LNCAP (cell line): ENCODE measurements at regions not wholly inside any gene's neighbourhood (a gene's known extent, or its start where the extent isn't known, plus 50 kb on each side); places are given as distances from the start of the nearest gene placed in this dataset.

Experiments
- TF ChIP-seq, protein P1 (sequence below): fragments of 450-650 bp; IDR thresholded peaks from 2 replicates; pipeline ENCODE4 v1.5.1; 2017; ENCODE audit warnings: mild to moderate bottlenecking

- TF ChIP-seq, protein P1, sequence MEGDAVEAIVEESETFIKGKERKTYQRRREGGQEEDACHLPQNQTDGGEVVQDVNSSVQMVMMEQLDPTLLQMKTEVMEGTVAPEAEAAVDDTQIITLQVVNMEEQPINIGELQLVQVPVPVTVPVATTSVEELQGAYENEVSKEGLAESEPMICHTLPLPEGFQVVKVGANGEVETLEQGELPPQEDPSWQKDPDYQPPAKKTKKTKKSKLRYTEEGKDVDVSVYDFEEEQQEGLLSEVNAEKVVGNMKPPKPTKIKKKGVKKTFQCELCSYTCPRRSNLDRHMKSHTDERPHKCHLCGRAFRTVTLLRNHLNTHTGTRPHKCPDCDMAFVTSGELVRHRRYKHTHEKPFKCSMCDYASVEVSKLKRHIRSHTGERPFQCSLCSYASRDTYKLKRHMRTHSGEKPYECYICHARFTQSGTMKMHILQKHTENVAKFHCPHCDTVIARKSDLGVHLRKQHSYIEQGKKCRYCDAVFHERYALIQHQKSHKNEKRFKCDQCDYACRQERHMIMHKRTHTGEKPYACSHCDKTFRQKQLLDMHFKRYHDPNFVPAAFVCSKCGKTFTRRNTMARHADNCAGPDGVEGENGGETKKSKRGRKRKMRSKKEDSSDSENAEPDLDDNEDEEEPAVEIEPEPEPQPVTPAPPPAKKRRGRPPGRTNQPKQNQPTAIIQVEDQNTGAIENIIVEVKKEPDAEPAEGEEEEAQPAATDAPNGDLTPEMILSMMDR = no peak
These were observed 302.1 kb upstream of the IRX4 start for GRCh38 chr5:2184563-2185540.

- TF ChIP-seq, protein P1 = no peak
These were observed 301.3 kb upstream of the IRX4 start for GRCh38 chr5:2184026-2184366.

DNA sequence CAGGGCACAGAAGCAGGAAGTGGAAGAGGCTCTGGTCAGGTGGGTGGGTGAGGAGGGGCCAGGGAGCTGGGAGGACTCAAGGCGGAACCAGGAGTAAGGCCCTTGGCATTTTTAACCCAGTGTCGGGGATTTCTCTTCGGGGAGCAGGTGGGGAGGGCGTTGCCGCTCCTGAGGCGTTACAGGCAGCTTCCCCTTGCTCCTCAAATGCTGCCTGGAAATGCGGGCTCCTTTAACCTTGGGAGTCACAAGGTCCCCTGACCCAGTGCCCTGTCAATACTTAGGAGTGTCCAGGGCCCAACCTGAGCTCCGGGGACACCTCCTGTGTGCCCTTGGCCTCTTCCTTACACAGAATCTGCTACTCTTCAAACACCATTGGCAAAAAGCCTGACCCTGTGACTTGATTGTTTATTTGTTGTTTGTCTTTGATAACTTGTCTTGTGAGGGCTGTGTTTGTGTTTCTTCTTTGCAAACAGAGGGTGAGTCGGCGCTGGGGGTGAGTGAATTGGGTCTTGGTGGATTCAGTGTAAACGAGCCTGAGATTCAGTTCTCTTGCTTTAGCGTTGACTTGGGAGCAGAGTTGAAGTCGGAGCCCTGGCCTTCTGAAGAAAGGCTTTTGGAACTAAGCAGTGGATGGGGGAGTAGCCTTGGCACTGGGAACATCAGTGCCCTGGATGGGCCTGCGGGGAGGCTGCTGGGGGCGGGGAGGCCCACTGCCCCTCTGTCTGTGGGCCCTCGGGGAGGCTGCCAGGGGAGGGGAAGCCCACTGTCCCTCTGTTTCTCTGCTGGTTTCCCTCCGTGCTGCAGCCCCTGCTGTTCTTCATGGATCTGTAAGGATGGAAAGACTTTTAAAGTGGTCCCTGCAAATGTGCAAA lies 300.7 kb upstream of the IRX4 start:
- TF ChIP-seq, protein P1 = no peak

GRCh38 chr5:2182020-2182419 lies 299.3 kb upstream of the IRX4 start:
- TF ChIP-seq, protein P1 = no peak

- TF ChIP-seq, protein P1 = no peak
These were observed 298.8 kb upstream of the IRX4 start for GRCh38 chr5:2181557-2181956.

- TF ChIP-seq, protein P1 = no peak
These were observed 298.4 kb upstream of the IRX4 start for GRCh38 chr5:2181149-2181548.

- TF ChIP-seq, protein P1 = no peak
These were observed 297.7 kb upstream of the IRX4 start for GRCh38 chr5:2180456-2180855.
